DMS153 treated with DMSO at 0.1 percent for 48 hours (cell line): ENCODE measurements at regions not wholly inside any gene's neighbourhood (a gene's known extent, or its start where the extent isn't known, plus 50 kb on each side); places are given as distances from the start of the nearest gene placed in this dataset.

Source experiments
- DNase-seq: peaks from one replicate; lab custom pipeline; 2025; ENCODE audit not compliant: unreplicated experiment; lab: John Stamatoyannopoulos, UW

- no peak for DNase-seq
These were observed 101.8 kb downstream of the CAND1 start for GRCh38 chr12:67370979-67371378.

GRCh38 chr12:67377021-67377420 is 107.9 kb downstream of the CAND1 start:
- no peak for DNase-seq

- no peak for DNase-seq
These were observed 108.4 kb downstream of the CAND1 start for GRCh38 chr12:67377541-67377940.

DNA sequence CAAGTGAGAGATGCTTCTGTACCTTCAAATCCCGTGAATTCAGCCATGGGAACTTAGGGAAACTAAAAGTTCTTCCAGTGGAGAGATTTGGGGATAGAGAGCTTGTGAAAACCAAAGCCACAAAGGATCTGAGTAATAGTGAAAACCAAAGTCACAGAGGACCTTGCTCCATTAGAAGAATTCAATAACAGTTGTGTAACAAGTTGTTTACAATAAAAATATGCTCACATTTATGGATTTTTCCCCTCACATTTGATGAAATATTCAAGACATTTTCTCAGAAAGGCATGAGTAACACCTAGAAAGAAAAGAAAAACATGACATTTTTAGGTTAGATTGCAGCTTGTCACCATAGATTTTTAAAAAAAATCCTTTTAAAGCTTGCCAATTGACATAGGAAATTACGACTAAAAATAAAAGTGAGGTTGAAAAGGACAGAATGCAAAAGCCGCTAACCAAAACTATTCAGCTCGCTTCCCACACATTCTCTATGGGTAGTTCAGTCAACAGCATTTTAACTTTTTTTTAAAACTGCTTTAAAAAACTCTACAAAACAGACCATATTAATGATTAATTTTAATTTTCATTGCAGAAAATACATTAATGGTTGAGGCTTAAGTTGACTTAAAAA is 113.2 kb downstream of the CAND1 start:
- DNase-seq, result no peak

DNA sequence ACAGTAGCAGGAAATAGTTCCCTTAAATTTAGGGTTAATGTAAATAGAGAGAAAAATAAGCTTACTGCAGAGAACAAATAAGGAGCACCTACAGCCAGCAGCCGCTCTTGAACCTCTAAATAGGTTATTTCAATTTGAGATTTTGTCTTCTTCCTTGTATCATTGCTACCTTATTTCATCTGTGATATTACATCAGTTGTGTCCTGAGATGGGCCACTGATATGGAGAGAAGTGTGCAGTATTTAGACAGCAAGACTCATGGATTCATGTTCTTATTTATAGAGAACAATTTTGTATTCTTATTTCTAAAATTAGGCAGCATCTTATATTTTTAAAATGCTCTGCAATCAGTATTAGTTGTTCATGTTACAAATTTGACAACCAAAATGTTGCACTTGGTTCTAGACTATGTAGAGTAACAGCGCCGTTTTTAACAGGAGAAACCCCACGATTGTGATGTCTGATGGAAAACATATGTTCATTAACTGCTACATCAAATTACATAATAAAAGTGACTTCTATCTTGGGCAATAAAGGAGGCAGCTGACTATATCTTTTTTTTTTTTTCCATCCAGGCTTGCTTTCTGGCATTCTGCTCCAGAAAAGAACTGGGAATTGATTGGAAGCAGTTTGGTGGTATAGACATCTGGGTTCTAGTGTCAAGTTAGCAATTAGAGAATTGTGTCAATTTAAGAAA is 117.9 kb downstream of the CAND1 start:
- DNase-seq, result no peak

- peak; percentile 8 for DNase-seq
These were observed 119.4 kb downstream of the CAND1 start for GRCh38 chr12:67388331-67389138.

DNA sequence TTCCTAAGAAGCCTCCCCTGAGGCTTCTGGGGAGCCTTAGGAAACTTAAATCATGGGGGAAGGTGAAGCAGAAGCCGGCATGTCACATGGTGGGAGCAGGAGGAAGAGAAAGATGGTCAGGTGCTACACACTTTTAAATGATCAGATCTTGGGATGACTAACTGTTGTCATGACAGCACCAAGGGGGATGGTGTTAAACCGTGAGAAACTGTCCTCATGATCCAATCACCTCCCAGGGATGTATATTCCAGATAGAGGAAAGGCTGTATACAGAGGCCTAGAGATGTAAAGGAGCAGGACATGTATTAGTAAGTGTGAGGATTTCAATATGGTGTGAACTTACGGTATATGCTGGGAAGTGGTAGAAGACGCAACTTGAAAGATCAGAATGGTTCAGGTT is 121.1 kb downstream of the CAND1 start:
- DNase-seq, result no peak

DNA sequence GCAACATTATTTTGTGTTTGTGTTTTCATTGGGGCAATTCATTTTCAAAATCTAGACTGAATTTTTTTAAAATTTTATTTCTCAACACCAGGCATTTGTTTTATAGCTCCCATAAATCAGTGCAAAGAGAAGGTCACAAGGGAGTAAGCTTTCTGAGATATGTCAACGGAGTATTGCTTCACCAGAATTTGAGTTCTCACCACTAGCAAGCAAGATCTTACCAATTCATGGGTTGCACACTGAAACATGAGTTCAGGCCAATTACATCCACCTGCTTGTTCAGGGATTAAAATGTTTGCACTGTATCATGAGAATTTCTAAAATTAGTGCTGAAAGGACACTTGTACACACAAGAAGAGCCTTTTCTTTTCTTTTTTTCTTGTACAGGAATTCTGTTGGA is 121.9 kb downstream of the CAND1 start:
- DNase-seq, result no peak

- DNase-seq, result no peak
These were observed 122.5 kb downstream of the CAND1 start for GRCh38 chr12:67391656-67392055.

DNA sequence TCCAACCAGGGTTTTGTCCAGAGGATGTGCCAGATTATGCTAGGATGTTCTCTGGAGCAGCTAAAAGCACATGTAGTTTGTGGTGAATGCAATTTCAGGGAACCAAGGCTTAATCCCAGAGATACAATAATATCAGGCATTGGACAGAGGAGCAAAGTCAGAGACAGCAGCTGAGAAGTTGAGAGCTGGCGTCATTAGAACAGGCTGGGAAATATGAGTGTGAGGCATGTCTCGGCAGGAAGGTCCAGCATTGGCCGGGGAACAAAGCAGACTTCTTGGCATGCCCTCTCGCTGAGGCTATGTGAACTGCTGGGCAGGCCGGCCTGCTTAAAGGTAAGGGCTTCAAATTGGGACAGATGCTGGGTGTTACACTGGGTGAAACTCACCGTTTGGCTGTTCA is 125.4 kb downstream of the CAND1 start:
- DNase-seq, result no peak

GRCh38 chr12:67400742-67401141 is 131.6 kb downstream of the CAND1 start:
- DNase-seq, result no peak

- no peak for DNase-seq
These were observed 141.1 kb downstream of the CAND1 start for GRCh38 chr12:67410246-67410645.

GRCh38 chr12:67410667-67411067 is 141.5 kb downstream of the CAND1 start:
- no peak for DNase-seq

- DNase-seq, result no peak
These were observed 142.4 kb downstream of the CAND1 start for GRCh38 chr12:67411562-67411961.

GRCh38 chr12:67413577-67413976 is 144.4 kb downstream of the CAND1 start:
- no peak for DNase-seq

DNA sequence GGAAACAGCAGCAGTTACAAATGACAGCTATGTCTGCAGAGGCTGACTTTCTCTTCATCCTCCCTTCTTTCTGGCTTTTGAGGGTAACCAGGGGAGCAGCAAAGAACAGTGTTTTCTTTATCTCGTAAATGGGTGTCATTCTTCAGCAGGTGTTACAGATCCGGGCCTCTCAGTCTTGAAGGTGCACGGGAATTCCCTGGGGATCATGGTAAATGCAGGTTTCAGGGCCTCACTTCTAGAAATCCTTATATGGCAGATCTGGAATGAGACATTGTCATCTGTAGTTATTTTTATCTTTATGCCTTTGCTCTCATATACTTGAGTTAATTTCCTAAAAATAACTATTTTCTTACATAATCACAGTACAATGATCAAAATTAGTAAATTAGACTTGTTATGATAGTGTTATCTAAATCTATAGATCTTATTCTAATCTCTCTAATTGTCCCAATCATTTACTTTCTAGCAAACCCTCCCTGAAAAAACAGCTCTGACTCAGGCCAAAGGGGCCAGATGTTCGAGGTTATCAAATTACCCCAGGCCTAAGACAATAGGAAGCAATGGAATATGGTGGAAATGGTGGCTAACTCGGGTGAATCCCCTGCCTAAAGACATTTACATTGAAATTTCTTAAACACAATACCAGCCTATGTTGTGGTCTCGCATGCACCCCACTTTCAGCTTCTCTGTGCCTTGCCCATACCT is 145.0 kb downstream of the CAND1 start:
- DNase-seq, result no peak

DNA sequence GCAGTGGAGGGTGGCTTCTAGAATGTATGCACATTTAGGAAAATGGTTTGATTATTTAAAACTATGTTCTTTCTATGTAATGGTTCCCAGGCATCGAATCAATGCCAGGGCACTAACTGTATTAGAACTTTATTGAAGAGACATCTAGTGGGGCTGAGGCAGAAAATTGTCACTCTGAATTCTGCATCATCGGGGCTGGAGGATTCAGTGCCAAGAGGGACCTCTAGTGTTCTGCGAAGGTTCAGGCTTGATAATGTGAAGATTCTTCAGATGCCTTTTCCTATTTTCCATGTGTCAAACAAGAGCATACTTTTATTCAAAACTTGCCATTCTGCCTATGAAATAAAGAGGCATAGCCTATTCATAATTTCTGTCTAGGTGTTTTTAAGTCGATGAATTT is 146.3 kb downstream of the CAND1 start:
- peak; percentile 43 for DNase-seq

DNA sequence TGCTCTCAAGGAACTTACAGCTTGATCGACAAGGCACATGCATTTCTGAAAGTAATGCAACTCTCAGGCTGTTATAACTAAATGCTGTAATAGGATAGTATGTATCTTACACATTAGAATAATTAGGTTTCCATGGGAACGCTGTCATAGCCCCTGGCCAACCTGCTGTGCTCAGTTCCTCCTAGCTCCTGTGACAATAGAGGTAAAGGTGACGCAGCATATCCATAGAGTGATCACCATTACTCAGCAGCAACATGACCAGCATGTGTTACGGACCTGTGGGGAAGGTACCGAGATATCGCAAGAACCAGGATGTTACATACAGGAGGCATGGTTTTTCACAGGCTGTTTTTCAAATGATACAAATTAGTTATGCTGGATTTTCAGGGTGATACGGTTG is 150.7 kb downstream of the CAND1 start:
- DNase-seq, result no peak

DNA sequence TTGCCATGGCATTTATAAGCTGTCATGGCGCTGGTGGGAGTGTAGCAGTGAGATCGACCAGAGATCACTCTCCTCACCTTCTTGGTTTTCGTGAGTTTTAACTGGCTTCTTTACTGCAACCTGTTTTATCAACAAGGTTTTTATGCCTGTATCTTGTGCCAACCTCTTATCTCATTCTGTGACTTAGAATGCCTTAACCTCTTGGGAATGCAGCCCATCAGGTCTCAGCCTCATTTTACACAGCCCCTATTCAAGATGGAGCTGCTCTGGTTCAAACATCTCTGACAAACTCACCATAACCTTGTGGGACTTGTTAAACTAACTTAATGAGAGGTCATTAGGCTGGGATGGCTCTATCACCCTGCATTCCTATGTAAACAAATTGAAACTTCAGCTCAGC is 151.3 kb downstream of the CAND1 start:
- no peak for DNase-seq

- DNase-seq, result no peak
These were observed 152.9 kb downstream of the CAND1 start for GRCh38 chr12:67422081-67422480.

GRCh38 chr12:67424784-67425183 is 155.6 kb downstream of the CAND1 start:
- no peak for DNase-seq

GRCh38 chr12:67425394-67425793 is 156.2 kb downstream of the CAND1 start:
- no peak for DNase-seq
